GM12878 (cell line): ENCODE measurements at regions not wholly inside any gene's neighbourhood (a gene's known extent, or its start where the extent isn't known, plus 50 kb on each side); places are given as distances from the start of the nearest gene placed in this dataset.

Source experiments
- ATAC-seq: fragments of 200-7000 bp; cut with Tn5 transposase; 3 replicates; pipeline ENCODE4 v1.9.1; 2020; ENCODE audit warnings: mild to moderate bottlenecking, moderate library complexity
- BruUV-seq: library from RNA; stranded (reverse); fragments of 400-500 nt; replicated peaks from 2 replicates; lab custom pipeline; 2021; lab: Mats Ljungman, UMichigan
- CTCF ChIA-PET: fragments of 300-600 bp; sonication (Branson Sonifier 250); formaldehyde crosslinking; extraction: SDS; loops from one replicate; lab custom pipeline; 2021; ENCODE audit warnings: inconsistent platforms; lab: Yijun Ruan, JAX
- POLR2A ChIA-PET: fragments of 350-600 bp; formaldehyde crosslinking; extraction: SDS; loops from one replicate; lab custom pipeline; 2021; ENCODE audit warnings: inconsistent platforms; lab: Charles Lee
- RAD21 ChIA-PET: fragments of 300-600 bp; sonication (Branson Sonifier 250); formaldehyde crosslinking; loops from one replicate; lab custom pipeline; 2023; ENCODE audit warnings: antibody characterized with exemption; ENCODE audit not compliant: unreplicated experiment; lab: Charles Lee
- SMC1A ChIA-PET: fragments of 300-600 bp; sonication (Branson Sonifier 250); formaldehyde crosslinking; loops from one replicate; lab custom pipeline; 2023; ENCODE audit not compliant: unreplicated experiment, uncharacterized antibody; lab: Charles Lee
- DNase-seq: peaks from one replicate; pipeline ENCODE4 v3.0.0-alpha.2; 2011; ENCODE audit warnings: low read depth, low spot score
- FAIRE-seq: peaks from 3 replicates; lab custom pipeline; 2011; peaks lifted over from hg19 to GRCh38; lab: Jason Lieb, UNC
- H2AFZ ChIP-seq: 2 replicates; pipeline ENCODE4 v1.6.0; 2011; ENCODE audit warnings: low read depth, low read length, control low read depth; ENCODE audit not compliant: control insufficient read depth
- H3K27ac ChIP-seq: 2 replicates; pipeline ENCODE4 v1.5.1; 2011; ENCODE audit warnings: control low read depth; ENCODE audit not compliant: control insufficient read depth, insufficient read depth
- H3K27me3 ChIP-seq, 2 experiments: replicated peaks in 1 of 2; 2 replicates each; pipeline versions ENCODE4 v1.6.0 to v1.6.1; 2011; ENCODE audit warnings: low read length in 1 of 2; ENCODE audit not compliant: control insufficient read depth in 2 of 2, insufficient read depth in 2 of 2
- H3K36me3 ChIP-seq, 2 experiments: 2 replicates each; pipeline ENCODE4 v1.5.1; 2011; ENCODE audit warnings: low read length in 1 of 2; ENCODE audit not compliant: control insufficient read depth in 2 of 2, insufficient read depth in 2 of 2
- H3K4me1 ChIP-seq: 2 replicates; pipeline ENCODE4 v1.6.1; 2011; ENCODE audit warnings: mild to moderate bottlenecking, low read length, moderate library complexity, mixed read lengths; ENCODE audit not compliant: control insufficient read depth, insufficient read depth
- H3K4me2 ChIP-seq: 2 replicates; pipeline ENCODE4 v1.6.0; 2011; ENCODE audit warnings: control low read depth; ENCODE audit not compliant: control insufficient read depth, insufficient read depth
- H3K4me3 ChIP-seq: fragments of 200-600 bp; sonication (generic); 2 replicates; pipeline ENCODE4 v1.5.1; 2016
- H3K79me2 ChIP-seq: 2 replicates; pipeline ENCODE4 v1.6.0; 2011; ENCODE audit warnings: low read length; ENCODE audit not compliant: control insufficient read depth, insufficient read depth
- H3K9ac ChIP-seq: 2 replicates; pipeline ENCODE4 v1.8.0; 2011; ENCODE audit warnings: low read length, control low read depth, mixed read lengths; ENCODE audit not compliant: control insufficient read depth, insufficient read depth
- H3K9me3 ChIP-seq: replicated peaks from 3 replicates; pipeline ENCODE4 v1.5.1; 2011; ENCODE audit warnings: mild to moderate bottlenecking, low read length; ENCODE audit not compliant: control insufficient read depth, insufficient read depth
- H4K20me1 ChIP-seq: 2 replicates; pipeline ENCODE4 v1.6.0; 2011; ENCODE audit not compliant: control insufficient read depth, insufficient read depth
- CBX5 ChIP-seq: sonication (generic); IDR thresholded peaks from 2 replicates; pipeline ENCODE4 v1.6.1; 2016; ENCODE audit warnings: low read depth, moderate library complexity, mild to moderate bottlenecking, inconsistent platforms
- CTCF ChIP-seq, 3 experiments: IDR thresholded peaks in 2 of 3; conservative IDR thresholded peaks in 1 of 3; 2 replicates each; pipeline ENCODE4 v1.5.1; 2011; ENCODE audit warnings: low read depth in 3 of 3, low read length in 3 of 3, mild to moderate bottlenecking in 3 of 3, control low read depth in 2 of 3, moderate library complexity in 2 of 3, inconsistent platforms in 1 of 3, mixed read lengths in 1 of 3; ENCODE audit not compliant: control insufficient read depth in 2 of 3, insufficient read depth in 1 of 3; ENCODE audit errors: extremely low read depth in 1 of 3
- FOXK2 ChIP-seq: fragments of 450-650 bp; IDR thresholded peaks from 2 replicates; pipeline ENCODE4 v1.6.1; 2017; ENCODE audit warnings: mild to moderate bottlenecking, moderate library complexity
- HDAC2 ChIP-seq: fragments of 200-600 bp; sonication (generic); IDR thresholded peaks from 2 replicates; pipeline ENCODE4 v1.6.1; 2017
- HDGF ChIP-seq: fragments of 450-650 bp; IDR thresholded peaks from 2 replicates; pipeline ENCODE4 v1.6.1; 2016; ENCODE audit warnings: antibody characterized with exemption
- PKNOX1 ChIP-seq: fragments of 450-650 bp; IDR thresholded peaks from 2 replicates; pipeline ENCODE4 v1.6.1; 2016; ENCODE audit warnings: mild to moderate bottlenecking
- PRDM15 ChIP-seq: fragments of 450-650 bp; formaldehyde crosslinking; IDR thresholded peaks from 2 replicates; pipeline ENCODE4 v1.4.0; 2020; ENCODE audit warnings: mild to moderate bottlenecking, moderate library complexity
- SP1 ChIP-seq: IDR thresholded peaks from one replicate; pipeline ENCODE4 v1.6.1; 2011; ENCODE audit warnings: low read depth, low read length
- SPI1 ChIP-seq: IDR thresholded peaks from 2 replicates; pipeline ENCODE4 v1.6.1; 2011; ENCODE audit warnings: low read depth, mild to moderate bottlenecking, low read length, moderate library complexity, borderline replicate concordance; ENCODE audit not compliant: insufficient read depth
- SREBF2 ChIP-seq: IDR thresholded peaks from 2 replicates; pipeline ENCODE4 v1.6.1; 2012; ENCODE audit warnings: mild to moderate bottlenecking, low read length
- WGBS: methylation state at CpG from one replicate; pipeline ENCODE4 v1.1.6; 2016; ENCODE audit warnings: low lambda C conversion rate; ENCODE audit not compliant: insufficient replicate concordance, insufficient coverage; ENCODE audit errors: missing lambda C conversion rate; 5-methylcytosine and 5-hydroxymethylcytosine counted together
- in situ Hi-C: fragments of 300-500 bp; cut with MboI; formaldehyde crosslinking; loops from 9 replicates; pipeline ENCODE4 v1.14.3; 2018; ENCODE audit warnings: mixed read lengths
- intact Hi-C: fragments of 100-400 bp; cut with micrococcal nuclease; formaldehyde crosslinking; loops from one replicate; pipeline ENCODE4 v1.14.2; 2022; ENCODE audit not compliant: unreplicated experiment

DNA sequence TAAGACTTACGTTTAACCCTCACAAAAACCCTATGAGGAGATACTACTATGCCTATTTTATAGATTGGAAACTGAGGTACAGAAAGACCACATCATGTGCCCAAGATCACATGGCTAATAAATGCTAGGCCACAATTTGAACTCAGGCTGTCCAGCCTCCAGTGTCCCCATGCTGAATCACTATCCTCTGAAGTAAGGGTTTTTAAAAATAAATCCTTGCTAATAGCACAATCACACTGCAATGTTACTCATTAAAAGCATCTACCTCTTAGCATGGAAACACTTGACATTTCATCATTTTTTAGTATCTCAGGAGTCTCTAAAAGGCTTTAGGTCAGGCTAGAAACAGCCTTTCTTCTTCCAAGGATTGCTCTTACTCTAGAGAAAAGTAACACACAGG is 50.0 kb upstream of the PPP1R3C start:
- Histone ChIP-seq H3K27me3 (no peaks in the 10 kb centered on the region; a peak in 2 of 4 replicates), H3K4me3 (no peak overlapping the region), H3K9me3 (no peaks in the 10 kb centered on the region), H3K9ac (no peak overlapping the region), H3K79me2 (no peaks in the 10 kb centered on the region), H3K4me2 (no peak overlapping the region), H4K20me1 (no peaks in the 10 kb centered on the region), H2AFZ (no peak overlapping the region), H3K36me3 (no peaks in the 10 kb centered on the region), H3K4me1 (no peaks in the 10 kb centered on the region), H3K27ac (no peak overlapping the region)
- WGBS = 17% methylated on average over 1 of the region's 1 CpG
- in situ Hi-C loops = no loop called here
- intact Hi-C loops = no loop called here
- FAIRE-seq (no peak), ATAC-seq (no peak), DNase-seq (no peak)
- ChIA-PET RAD21 (no interaction called here), CTCF (no interaction called here), POLR2A (no interaction called here), SMC1A (interaction anchor here (0.7 kb wide), 1 partner anchor 51 kb away, joined by 3 read pairs; no protein-coding TSS in a partner anchor)
- no TSS peak for BruUV-seq
- TF ChIP-seq SREBF2 (no peak), SPI1 (no peak), FOXK2 (no peak), PKNOX1 (no peak), HDAC2 (no peak), CTCF (IDR thresholded peaks at IDR 0.05 in 2 of 3, conservative IDR thresholded peaks at IDR 0.05 in 1 of 3; ENCODE audit: control insufficient read depth in 2 of 3, extremely low read depth in 1 of 3, insufficient read depth in 1 of 3, low read depth in 3 of 3, low read length in 3 of 3) (no peak), SP1 (no peak), HDGF (no peak), CBX5 (no peak), PRDM15 (CRISPR knock-in tag) (no peak)
